A549 (cell line): ENCODE measurements at regions not wholly inside any gene's neighbourhood (a gene's known extent, or its start where the extent isn't known, plus 50 kb on each side); places are given as distances from the start of the nearest gene placed in this dataset.

ENCODE experiments used
- ATAC-seq, 2 experiments: fragments of 200-7000 bp in 1 of 2; fragments of >200 bp in 1 of 2; cut with Nextera tagmentation in 1 of 2; cut with Tn5 transposase in 1 of 2; 3 replicates each; pipeline versions ENCODE4 v1.8.0 to v1.9.1; 2018 to 2020; ENCODE audit warnings: mild to moderate bottlenecking in 1 of 2, moderate library complexity in 1 of 2
- CTCF ChIA-PET: fragments of 300-600 bp; sonication (Branson Sonifier 250); formaldehyde crosslinking; extraction: SDS; loops from one replicate; lab custom pipeline; 2021; ENCODE audit warnings: antibody characterized with exemption, inconsistent platforms; lab: Yijun Ruan, JAX
- POLR2A ChIA-PET: fragments of 350-600 bp; formaldehyde crosslinking; extraction: SDS; loops from one replicate; lab custom pipeline; 2021; ENCODE audit warnings: antibody characterized with exemption, inconsistent platforms; lab: Yijun Ruan, JAX
- DNase-seq, 2 experiments: peaks; one replicate each; pipeline versions ENCODE4 v3.0.0 to v3.0.0-alpha.2; 2011 to 2016; ENCODE audit warnings: low read depth in 1 of 2, low spot score in 1 of 2
- FAIRE-seq: peaks from 2 replicates; lab custom pipeline; 2011; peaks lifted over from hg19 to GRCh38; lab: Jason Lieb, UNC
- H3K27ac ChIP-seq, 2 experiments: fragments of >200 bp; sonication (Bioruptor Twin); formaldehyde crosslinking; 3 replicates each; pipeline ENCODE4 v1.5.1; 2016 to 2017
- H3K4me1 ChIP-seq: fragments of >200 bp; sonication (Bioruptor Twin); formaldehyde crosslinking; 3 replicates; pipeline ENCODE4 v1.6.1; 2016
- H3K4me2 ChIP-seq: fragments of >200 bp; sonication (Bioruptor Twin); formaldehyde crosslinking; 3 replicates; pipeline ENCODE4 v1.6.1; 2016
- H3K4me3 ChIP-seq: fragments of >200 bp; sonication (Bioruptor Twin); formaldehyde crosslinking; 3 replicates; pipeline ENCODE4 v1.5.1; 2016
- H3K9me3 ChIP-seq: fragments of >200 bp; sonication (Bioruptor Twin); formaldehyde crosslinking; 3 replicates; pipeline ENCODE4 v1.6.1; 2016
- ATOH8 ChIP-seq: fragments of 250-450 bp; sonication (Bioruptor Pico); IDR thresholded peaks from 2 replicates; pipeline ENCODE4 v1.5.0; 2020; ENCODE audit warnings: low read depth, mild to moderate bottlenecking, moderate library complexity
- BHLHE40 ChIP-seq: IDR thresholded peaks from 2 replicates; pipeline ENCODE4 v1.6.1; 2012; ENCODE audit warnings: low read depth, low read length, inconsistent platforms
- CBX2 ChIP-seq: fragments of 200-600 bp; sonication (generic); IDR thresholded peaks from 2 replicates; pipeline ENCODE4 v1.6.1; 2016; ENCODE audit warnings: low read depth, mild to moderate bottlenecking, borderline replicate concordance
- CBX8 ChIP-seq: fragments of 200-600 bp; sonication (generic); IDR thresholded peaks from 2 replicates; pipeline ENCODE4 v1.6.1; 2016
- CEBPB ChIP-seq, 2 experiments: fragments of >200 bp in 1 of 2; sonication (Bioruptor Twin) in 1 of 2; formaldehyde crosslinking in 1 of 2; IDR thresholded peaks; 2 replicates each; pipeline ENCODE4 v1.6.1; 2012 to 2016
- CHD2 ChIP-seq: fragments of 150-350 bp; IDR thresholded peaks from 2 replicates; pipeline ENCODE4 v1.6.1; 2014; ENCODE audit warnings: low read length; ENCODE audit not compliant: partially characterized antibody
- CTCF ChIP-seq: fragments of >200 bp; sonication (Bioruptor Twin); formaldehyde crosslinking; IDR thresholded peaks from 3 replicates; pipeline ENCODE4 v1.5.1; 2016
- EHMT2 ChIP-seq: fragments of 200-600 bp; sonication (generic); IDR thresholded peaks from 2 replicates; pipeline ENCODE4 v1.6.1; 2016; ENCODE audit warnings: antibody characterized with exemption, low read depth, mild to moderate bottlenecking, moderate library complexity
- EP300 ChIP-seq, 2 experiments: fragments of >200 bp; sonication (Bioruptor Twin); formaldehyde crosslinking; IDR thresholded peaks; 2 replicates in 1 of 2; 3 replicates in 1 of 2; pipeline ENCODE4 v1.6.1; 2016 to 2017
- FOSL2 ChIP-seq, 2 experiments: fragments of 450-650 bp in 1 of 2; fragments of >200 bp in 1 of 2; sonication (Bioruptor Twin) in 1 of 2; formaldehyde crosslinking; IDR thresholded peaks; 2 replicates each; pipeline versions ENCODE4 v1.5.0 to v1.6.1; 2016 to 2020; ENCODE audit warnings: mild to moderate bottlenecking in 1 of 2, moderate library complexity in 1 of 2
- HEYL ChIP-seq: fragments of 250-450 bp; sonication (Bioruptor Pico); IDR thresholded peaks from 2 replicates; pipeline ENCODE4 v1.8.0; 2021; ENCODE audit warnings: mild to moderate bottlenecking, moderate library complexity
- HOXA7 ChIP-seq: fragments of 250-450 bp; sonication (Bioruptor Pico); IDR thresholded peaks from 2 replicates; pipeline ENCODE4 v1.5.0; 2020; ENCODE audit warnings: mild to moderate bottlenecking, moderate library complexity
- HOXB5 ChIP-seq: fragments of 250-450 bp; sonication (Bioruptor Pico); IDR thresholded peaks from 2 replicates; pipeline ENCODE4 v1.5.0; 2020; ENCODE audit warnings: mild to moderate bottlenecking, moderate library complexity
- KDM1A ChIP-seq: fragments of 200-600 bp; sonication (generic); IDR thresholded peaks from 2 replicates; pipeline ENCODE4 v1.6.1; 2016; ENCODE audit warnings: low read depth, mild to moderate bottlenecking
- NPAS2 ChIP-seq: fragments of 250-450 bp; sonication (Bioruptor Pico); IDR thresholded peaks from 2 replicates; pipeline ENCODE4 v1.8.0; 2022; ENCODE audit warnings: mild to moderate bottlenecking, moderate library complexity, borderline replicate concordance
- POLR2AphosphoS2 ChIP-seq: conservative IDR thresholded peaks from 2 replicates; pipeline ENCODE4 v1.6.1; 2012; ENCODE audit warnings: low read length, improper control_type of control experiment, inconsistent platforms
- RAD21 ChIP-seq, 2 experiments: fragments of >200 bp in 1 of 2; sonication (Bioruptor Twin) in 1 of 2; formaldehyde crosslinking in 1 of 2; IDR thresholded peaks in 1 of 2; conservative IDR thresholded peaks in 1 of 2; 2 replicates in 1 of 2; 3 replicates in 1 of 2; pipeline ENCODE4 v1.6.1; 2012 to 2018; ENCODE audit warnings: inconsistent platforms in 1 of 2
- RARB ChIP-seq: fragments of 250-450 bp; sonication (Bioruptor Pico); IDR thresholded peaks from 2 replicates; pipeline ENCODE4 v1.8.0; 2021; ENCODE audit warnings: mild to moderate bottlenecking, moderate library complexity
- RNF2 ChIP-seq: fragments of 200-600 bp; sonication (generic); IDR thresholded peaks from 2 replicates; pipeline ENCODE4 v1.6.1; 2016; ENCODE audit warnings: low read depth, mild to moderate bottlenecking, antibody characterized with exemption, moderate library complexity, borderline replicate concordance
- SMC3 ChIP-seq: fragments of >200 bp; sonication (Bioruptor Twin); formaldehyde crosslinking; IDR thresholded peaks from 3 replicates; pipeline ENCODE4 v1.6.1; 2018; ENCODE audit warnings: inconsistent platforms
- SREBF2 ChIP-seq: fragments of 450-650 bp; IDR thresholded peaks from 2 replicates; pipeline ENCODE4 v1.6.1; 2014; ENCODE audit warnings: mild to moderate bottlenecking, moderate library complexity
- TFCP2L1 ChIP-seq: fragments of 250-450 bp; sonication (Bioruptor Pico); IDR thresholded peaks from 2 replicates; pipeline ENCODE4 v1.5.0; 2021; ENCODE audit warnings: mild to moderate bottlenecking
- TP53 ChIP-seq: fragments of 250-450 bp; sonication (Bioruptor Pico); IDR thresholded peaks from 2 replicates; pipeline ENCODE4 v1.5.0; 2021; ENCODE audit warnings: mild to moderate bottlenecking, moderate library complexity
- ZFP36 ChIP-seq: fragments of 450-650 bp; IDR thresholded peaks from 2 replicates; pipeline ENCODE4 v1.6.1; 2014; ENCODE audit warnings: borderline replicate concordance; ENCODE audit not compliant: partially characterized antibody
- ZNF302 ChIP-seq: fragments of 250-450 bp; sonication (Bioruptor Pico); IDR thresholded peaks from 2 replicates; pipeline ENCODE4 v1.9.0; 2021; ENCODE audit warnings: inconsistent platforms, mild to moderate bottlenecking, moderate library complexity
- ZSCAN20 ChIP-seq: fragments of 250-450 bp; sonication (Bioruptor Pico); IDR thresholded peaks from 2 replicates; pipeline ENCODE4 v1.8.0; 2022; ENCODE audit warnings: mild to moderate bottlenecking, moderate library complexity
- WGBS: methylation state at CpG from one replicate; pipeline ENCODE4 v1.1.6; 2017; ENCODE audit errors: missing lambda C conversion rate; 5-methylcytosine and 5-hydroxymethylcytosine counted together
- TF ChIP-seq, protein P1 (sequence below): fragments of 250-450 bp; sonication (Bioruptor Pico); IDR thresholded peaks from 2 replicates; pipeline ENCODE4 v1.5.0; 2021; ENCODE audit warnings: mild to moderate bottlenecking, moderate library complexity, borderline replicate concordance
- TF ChIP-seq, protein P2 (sequence below): fragments of >200 bp; sonication (Bioruptor Twin); formaldehyde crosslinking; IDR thresholded peaks from 2 replicates; pipeline ENCODE4 v1.6.1; 2016

DNA sequence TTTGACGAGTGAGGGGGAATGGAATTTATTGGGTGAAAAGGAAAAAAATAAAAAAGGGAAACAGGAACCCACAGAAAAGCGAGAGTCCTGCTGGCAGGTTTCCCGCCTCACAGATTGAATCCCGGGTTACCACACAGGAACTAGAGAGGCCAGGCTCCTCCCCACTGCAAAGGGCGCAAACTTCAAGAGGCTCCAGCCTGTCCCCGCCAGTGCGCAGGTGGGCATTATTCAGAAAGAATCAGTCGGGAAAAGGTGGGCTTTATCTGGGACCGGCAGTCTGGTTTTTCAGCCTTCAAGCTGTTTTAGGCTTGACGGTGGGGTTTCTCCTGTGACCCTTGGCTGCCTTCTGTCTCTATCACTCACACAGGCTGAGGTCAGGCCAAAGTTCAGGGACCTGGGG lies 1496.8 kb downstream of the RPA4 start:
- no peak overlapping the region for H3K4me3 ChIP-seq
- WGBS, result 32% methylated on average over 10 of the region's 10 CpGs
- FAIRE-seq (no peak), DNase-seq (no peak)
- no peak overlapping the region for H3K27ac ChIP-seq
- H3K4me2 ChIP-seq, result no peak overlapping the region
- H3K9me3 ChIP-seq, result no peaks in the 10 kb centered on the region
- TF ChIP-seq, protein P1, sequence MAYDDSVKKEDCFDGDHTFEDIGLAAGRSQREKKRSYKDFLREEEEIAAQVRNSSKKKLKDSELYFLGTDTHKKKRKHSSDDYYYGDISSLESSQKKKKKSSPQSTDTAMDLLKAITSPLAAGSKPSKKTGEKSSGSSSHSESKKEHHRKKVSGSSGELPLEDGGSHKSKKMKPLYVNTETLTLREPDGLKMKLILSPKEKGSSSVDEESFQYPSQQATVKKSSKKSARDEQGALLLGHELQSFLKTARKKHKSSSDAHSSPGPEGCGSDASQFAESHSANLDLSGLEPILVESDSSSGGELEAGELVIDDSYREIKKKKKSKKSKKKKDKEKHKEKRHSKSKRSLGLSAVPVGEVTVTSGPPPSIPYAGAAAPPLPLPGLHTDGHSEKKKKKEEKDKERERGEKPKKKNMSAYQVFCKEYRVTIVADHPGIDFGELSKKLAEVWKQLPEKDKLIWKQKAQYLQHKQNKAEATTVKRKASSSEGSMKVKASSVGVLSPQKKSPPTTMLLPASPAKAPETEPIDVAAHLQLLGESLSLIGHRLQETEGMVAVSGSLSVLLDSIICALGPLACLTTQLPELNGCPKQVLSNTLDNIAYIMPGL (CRISPR knock-in tag), result no peak
- no peak for TF ChIP-seq RARB (CRISPR knock-in tag)
- no peak for TF ChIP-seq SMC3
- TF ChIP-seq CHD2, result no peak
- no peak for TF ChIP-seq RNF2
- no peak for TF ChIP-seq NPAS2
- no peak for TF ChIP-seq FOSL2 (IDR thresholded peaks at IDR 0.05)
- no peak for TF ChIP-seq FOSL2 (CRISPR knock-in tag; IDR thresholded peaks at IDR 0.05)
- no peak for TF ChIP-seq HEYL (CRISPR knock-in tag)
- TF ChIP-seq HOXB5, result no peak
- TF ChIP-seq SREBF2, result no peak
- no peak for TF ChIP-seq CBX8
- no peak for TF ChIP-seq EHMT2
- TF ChIP-seq, protein P2, sequence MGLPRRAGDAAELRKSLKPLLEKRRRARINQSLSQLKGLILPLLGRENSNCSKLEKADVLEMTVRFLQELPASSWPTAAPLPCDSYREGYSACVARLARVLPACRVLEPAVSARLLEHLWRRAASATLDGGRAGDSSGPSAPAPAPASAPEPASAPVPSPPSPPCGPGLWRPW, result no peak
- TF ChIP-seq HOXA7 (CRISPR knock-in tag), result no peak
- no peak for TF ChIP-seq ZNF302 (CRISPR knock-in tag)
- no peak for TF ChIP-seq ZFP36
- TF ChIP-seq BHLHE40, result no peak
- no peak for TF ChIP-seq KDM1A
- TF ChIP-seq, all 56 proteins: peak for 0
- no peaks in the 10 kb centered on the region for H3K4me1 ChIP-seq
- ChIA-PET POLR2A (no interaction called here), CTCF (no interaction called here)
- no peak for ATAC-seq

DNA sequence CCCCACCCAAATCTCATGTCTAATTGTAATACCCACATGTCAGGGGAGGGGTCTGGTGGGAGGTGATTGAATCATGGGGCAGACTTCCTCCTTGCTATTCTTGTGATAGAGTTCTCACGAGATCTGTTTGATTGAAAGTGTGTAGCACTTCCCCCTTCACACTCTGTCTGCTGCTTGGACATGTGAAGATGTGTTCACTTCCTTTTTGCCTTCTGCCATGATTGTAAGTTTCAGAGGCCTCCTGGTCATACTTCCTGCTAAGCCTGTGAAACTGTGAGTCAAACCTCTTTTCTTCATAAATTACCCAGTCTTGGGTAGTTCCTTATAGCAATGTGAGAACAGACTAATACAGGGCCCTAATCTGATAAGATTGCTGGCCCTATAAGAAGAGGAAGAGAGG lies 1514.8 kb downstream of the RPA4 start:
- FAIRE-seq, result no peak
- Histone ChIP-seq H3K4me2 (no peak overlapping the region), H3K27ac (no peak overlapping the region)
- no peak for DNase-seq
- ATAC-seq, result no peak
- 0% methylated on average over 1 of the region's 1 CpG for WGBS
- TF ChIP-seq TFCP2L1 (no peak), ZSCAN20 (CRISPR knock-in tag) (no peak), HEYL (CRISPR knock-in tag) (no peak), POLR2AphosphoS2 (no peak), CBX2 (no peak), SMC3 (no peak), ATOH8 (CRISPR knock-in tag) (no peak), HOXA7 (CRISPR knock-in tag) (no peak), TP53 (CRISPR knock-in tag) (no peak), RNF2 (no peak), ZFP36 (no peak), ZNF302 (CRISPR knock-in tag) (no peak), CTCF (no peak), FOSL2 (IDR thresholded peaks at IDR 0.05) (no peak), FOSL2 (CRISPR knock-in tag; IDR thresholded peaks at IDR 0.05) (no peak), CEBPB (IDR thresholded peaks at IDR 0.05) (no peak), EP300 (IDR thresholded peaks at IDR 0.05) (no peak), BHLHE40 (no peak), RAD21 (conservative IDR thresholded peaks at IDR 0.05 in 1 of 2, IDR thresholded peaks at IDR 0.05 in 1 of 2) (no peak)
- TF ChIP-seq, all 56 proteins: peak for 0
- H3K4me1 ChIP-seq, result no peaks in the 10 kb centered on the region
- no peaks in the 10 kb centered on the region for H3K9me3 ChIP-seq
- H3K4me3 ChIP-seq, result no peak overlapping the region
- ChIA-PET CTCF (no interaction called here), POLR2A (no interaction called here)
